GM19455 (cell line): ENCODE measurements at regions not wholly inside any gene's neighbourhood (a gene's known extent, or its start where the extent isn't known, plus 50 kb on each side); places are given as distances from the start of the nearest gene placed in this dataset.
"Not testable (repeated sequence)": the region's sequence is repeated elsewhere in the genome, so short reads cannot be mapped to it uniquely, and the experiment has no call there.

Experiments used
- ATAC-seq: cut with Tn5 transposase; IDR thresholded peaks from one replicate; pipeline ENCODE4 v1.9.1; 2021; ENCODE audit not compliant: unreplicated experiment

DNA sequence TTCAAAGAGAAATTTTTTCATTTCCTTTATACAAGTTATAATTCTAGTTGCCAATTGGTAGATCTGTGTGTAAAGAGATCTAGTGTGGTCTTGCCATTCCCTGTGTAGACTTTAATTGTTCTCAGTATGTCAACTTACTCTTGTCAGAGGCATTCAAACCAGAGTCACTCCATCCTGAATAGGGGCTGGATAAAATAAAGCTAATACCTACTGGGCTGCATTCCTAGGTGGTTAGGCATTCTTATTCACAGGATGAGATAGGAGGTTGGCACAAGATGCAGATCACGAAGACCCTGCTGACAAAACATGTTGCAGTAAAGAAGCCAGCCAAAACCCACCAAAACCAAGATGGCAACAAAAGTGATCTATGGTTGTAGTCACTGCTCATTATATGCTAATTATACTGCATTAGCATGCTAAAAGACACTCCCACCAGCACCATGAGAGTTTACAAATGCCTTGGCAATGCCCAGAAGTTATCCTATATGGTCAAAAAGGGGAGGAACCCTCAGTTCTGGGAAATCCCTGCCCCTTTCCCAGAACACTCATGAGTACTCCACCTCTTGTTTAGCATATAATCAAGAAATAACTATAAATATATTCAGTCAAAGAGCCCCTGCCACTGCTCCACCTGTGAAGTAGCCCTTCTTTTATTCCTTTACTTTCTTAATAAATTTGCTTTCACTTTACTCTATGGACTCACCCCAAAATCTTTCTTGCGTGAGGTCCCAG is 74.0 kb upstream of the ADAMTS5 start:
- ATAC-seq: no peak

DNA sequence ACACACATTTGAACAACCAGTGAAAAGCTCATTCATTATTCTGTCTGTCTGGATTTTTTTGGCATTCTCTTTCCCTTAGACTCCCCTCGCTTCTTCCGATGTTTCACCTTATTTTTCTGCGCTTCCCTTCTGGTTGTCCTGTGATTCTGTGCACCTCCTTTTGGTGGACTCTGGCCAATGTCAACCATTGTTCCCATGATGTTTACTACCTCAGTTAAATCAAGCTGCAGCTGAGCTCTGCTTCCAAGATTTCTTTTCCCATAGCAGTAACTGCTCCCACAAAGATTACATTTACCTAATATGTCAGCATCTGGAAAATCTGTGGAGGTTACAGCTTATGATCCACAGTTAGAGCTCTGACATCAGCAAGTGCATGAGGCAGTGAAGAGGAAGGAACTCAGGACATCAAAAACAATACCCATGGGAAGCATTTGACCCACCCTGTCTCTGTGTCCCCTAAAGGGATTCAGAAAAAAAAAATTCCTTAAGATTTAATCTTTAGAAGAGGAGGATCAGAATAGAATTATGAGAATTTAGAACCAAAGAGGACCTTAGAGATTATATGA is 69.9 kb upstream of the ADAMTS5 start:
- no peak for ATAC-seq

- ATAC-seq: no peak
Observed at GRCh38 chr21:27035791-27036190, 68.9 kb upstream of the ADAMTS5 start.

GRCh38 chr21:27034796-27035195 is 67.9 kb upstream of the ADAMTS5 start:
- ATAC-seq: no peak

- no peak for ATAC-seq
Observed at GRCh38 chr21:27033471-27033870, 66.6 kb upstream of the ADAMTS5 start.

GRCh38 chr21:27026501-27026900 is 59.6 kb upstream of the ADAMTS5 start:
- no peak for ATAC-seq

GRCh38 chr21:27025708-27026107 is 58.8 kb upstream of the ADAMTS5 start:
- ATAC-seq: not testable (repeated sequence)

DNA sequence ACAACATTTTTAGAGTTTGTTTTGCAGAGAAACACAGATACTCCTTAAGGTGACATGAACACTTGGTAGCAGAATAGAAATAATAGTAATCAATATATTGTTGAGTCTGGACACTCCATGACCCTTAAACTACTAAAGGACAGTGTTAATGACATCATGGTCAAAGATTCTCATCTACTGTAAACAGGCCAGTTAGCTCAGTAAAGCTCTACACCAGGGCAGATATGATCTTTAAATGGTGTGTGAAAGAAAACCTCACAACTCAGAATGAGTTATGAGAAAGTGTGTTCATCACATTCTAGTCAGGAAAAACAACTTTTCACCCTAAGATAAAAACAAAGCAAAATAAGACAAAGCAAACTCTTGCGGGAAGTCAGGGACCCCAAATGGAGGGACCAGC is 58.1 kb upstream of the ADAMTS5 start:
- no peak for ATAC-seq

- no peak for ATAC-seq
Observed at GRCh38 chr21:27024301-27024700, 57.4 kb upstream of the ADAMTS5 start.

- no peak for ATAC-seq
Observed at GRCh38 chr21:27023186-27023585, 56.3 kb upstream of the ADAMTS5 start.

GRCh38 chr21:27021801-27022200 is 54.9 kb upstream of the ADAMTS5 start:
- ATAC-seq: no peak

DNA sequence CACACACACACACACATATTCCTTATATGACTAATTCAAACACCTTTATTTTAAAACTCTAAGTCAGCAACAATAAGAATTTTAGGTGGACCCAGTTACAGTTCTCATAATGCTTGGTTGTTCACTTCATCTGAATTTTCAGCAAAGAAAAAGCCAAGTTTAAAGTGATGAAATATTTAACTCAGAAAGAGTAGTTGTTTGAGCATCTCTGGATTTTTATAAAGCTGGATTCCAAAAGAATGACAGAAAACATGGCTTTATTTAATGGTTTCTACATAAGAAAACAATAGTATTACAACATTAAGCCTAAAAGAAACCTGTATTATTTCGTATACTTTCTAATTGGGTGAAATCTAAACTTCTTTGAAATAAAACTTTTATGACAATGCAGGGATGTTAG is 54.2 kb upstream of the ADAMTS5 start:
- ATAC-seq: no peak

DNA sequence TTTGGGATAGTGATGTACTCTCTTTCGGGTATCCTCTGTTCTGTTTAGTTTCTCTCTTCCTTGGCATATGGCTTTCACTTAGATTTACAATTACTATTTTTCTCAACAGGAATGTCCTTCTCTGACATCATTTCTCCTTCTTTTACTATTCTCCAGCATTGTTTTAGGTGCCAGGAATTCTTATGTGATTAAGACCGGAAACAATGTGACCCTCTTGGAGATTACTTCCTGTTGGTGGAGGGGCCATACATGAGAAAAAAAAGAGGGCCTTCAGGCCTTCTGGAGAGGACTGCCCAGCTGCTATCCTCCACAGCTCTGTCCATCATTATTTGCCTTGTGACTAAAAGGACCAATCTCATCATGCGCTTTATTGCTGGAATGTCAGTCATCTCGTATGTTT is 50.4 kb upstream of the ADAMTS5 start:
- ATAC-seq: no peak
